ENCODE measurements at regions not wholly inside any gene's neighbourhood (a gene's known extent, or its start where the extent isn't known, plus 50 kb on each side); places are given as distances from the start of the nearest gene placed in this dataset.

GRCh38 chr2:18104595-18105224 lies 226.2 kb downstream of the KCNS3 start:
- no peak overlapping the region for H3K4me3 ChIP-seq
- H3K36me3 ChIP-seq (ENCODE audit: control insufficient read depth in 2 of 2, insufficient read depth in 2 of 2, low read length in 1 of 2): no peaks in the 10 kb centered on the region
- no peaks in the 10 kb centered on the region for H3K4me1 ChIP-seq (ENCODE audit: control insufficient read depth, insufficient read depth, low read length)
- H3K79me2 ChIP-seq (ENCODE audit: control insufficient read depth, insufficient read depth, low read length): no peaks in the 10 kb centered on the region
- intact Hi-C loops (cut with micrococcal nuclease; ENCODE audit: unreplicated experiment): no loop called here
- ChIA-PET SMC1A (ENCODE audit: uncharacterized antibody, unreplicated experiment) (interaction anchor here (0.9 kb wide), 1 partner anchor 13 kb away, joined by 3 read pairs; no protein-coding TSS in a partner anchor), POLR2A (no interaction called here), RAD21 (ENCODE audit: unreplicated experiment) (no interaction called here), CTCF (no interaction called here)
- no peaks in the 10 kb centered on the region for H4K20me1 ChIP-seq (ENCODE audit: control insufficient read depth, insufficient read depth)
- 8% methylated on average over 5 of the region's 5 CpGs for WGBS (ENCODE audit: insufficient coverage, insufficient replicate concordance, low lambda C conversion rate, missing lambda C conversion rate)
- H3K27me3 ChIP-seq (replicated peaks in 1 of 2; ENCODE audit: control insufficient read depth in 2 of 2, insufficient read depth in 2 of 2, low read length in 1 of 2): no peaks in the 10 kb centered on the region; a peak in 2 of 4 replicates
- TF ChIP-seq RB1 (IDR thresholded peaks at IDR 0.05; ENCODE audit: borderline replicate concordance): no peak
- TF ChIP-seq, protein P1, sequence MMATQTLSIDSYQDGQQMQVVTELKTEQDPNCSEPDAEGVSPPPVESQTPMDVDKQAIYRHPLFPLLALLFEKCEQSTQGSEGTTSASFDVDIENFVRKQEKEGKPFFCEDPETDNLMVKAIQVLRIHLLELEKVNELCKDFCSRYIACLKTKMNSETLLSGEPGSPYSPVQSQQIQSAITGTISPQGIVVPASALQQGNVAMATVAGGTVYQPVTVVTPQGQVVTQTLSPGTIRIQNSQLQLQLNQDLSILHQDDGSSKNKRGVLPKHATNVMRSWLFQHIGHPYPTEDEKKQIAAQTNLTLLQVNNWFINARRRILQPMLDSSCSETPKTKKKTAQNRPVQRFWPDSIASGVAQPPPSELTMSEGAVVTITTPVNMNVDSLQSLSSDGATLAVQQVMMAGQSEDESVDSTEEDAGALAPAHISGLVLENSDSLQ (IDR thresholded peaks at IDR 0.05): no peak
- no peak for TF ChIP-seq SMAD1 (IDR thresholded peaks at IDR 0.05; ENCODE audit: low read depth, partially characterized antibody)
- DNase-seq (ENCODE audit: low read depth, low spot score) (no peak), ATAC-seq (no peak), FAIRE-seq (no peak)
- no peak overlapping the region for H3K9ac ChIP-seq (ENCODE audit: control insufficient read depth, insufficient read depth, low read length)
- BruUV-seq (replicated peaks): no TSS peak
- H3K4me2 ChIP-seq (ENCODE audit: control insufficient read depth, insufficient read depth): no peak overlapping the region
- in situ Hi-C loops (cut with MboI): no loop called here
- H2AFZ ChIP-seq (ENCODE audit: control insufficient read depth, low read depth, low read length): no peak overlapping the region
- H3K9me3 ChIP-seq (replicated peaks; ENCODE audit: control insufficient read depth, insufficient read depth, low read length): no peaks in the 10 kb centered on the region
- no peak overlapping the region for H3K27ac ChIP-seq (ENCODE audit: control insufficient read depth, insufficient read depth)

DNA sequence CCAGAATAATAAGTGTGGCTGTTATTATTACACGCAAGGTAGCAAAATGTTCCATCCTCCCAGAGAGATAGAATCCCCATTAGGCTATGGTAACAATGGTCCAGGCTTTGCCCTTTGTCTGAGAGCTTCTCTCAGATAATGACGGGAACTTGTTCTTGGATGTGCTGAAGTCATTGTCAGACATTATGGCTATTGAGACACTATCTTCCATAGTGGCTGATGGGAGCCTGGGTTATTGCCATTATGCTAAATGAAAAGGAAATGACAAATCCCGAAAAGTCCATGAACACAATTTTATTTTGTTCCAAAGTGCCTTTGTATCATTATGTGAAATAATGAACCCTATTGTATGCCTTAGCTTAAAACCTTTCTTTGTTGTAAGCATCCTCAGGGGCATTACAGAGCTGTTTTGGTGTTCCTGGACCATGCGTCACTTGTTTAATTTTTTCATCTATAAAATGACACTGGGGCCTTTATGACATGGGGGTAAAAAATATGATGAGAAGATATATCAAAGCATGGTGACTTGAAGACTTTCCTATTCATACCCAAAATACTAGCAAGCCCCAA lies 218.5 kb downstream of the KCNS3 start:
- no peaks in the 10 kb centered on the region for H3K9me3 ChIP-seq (replicated peaks; ENCODE audit: control insufficient read depth, insufficient read depth, low read length)
- H3K27ac ChIP-seq (ENCODE audit: control insufficient read depth, insufficient read depth): no peak overlapping the region
- 0 out of 4 replicates have a peak, but pooled peaks cover 0 to 3% of the 10 kb centered on the region in 2 experiments for H3K27me3 ChIP-seq (replicated peaks in 1 of 2; ENCODE audit: control insufficient read depth in 2 of 2, insufficient read depth in 2 of 2, low read length in 1 of 2)
- no peaks in the 10 kb centered on the region for H3K4me1 ChIP-seq (ENCODE audit: control insufficient read depth, insufficient read depth, low read length)
- ChIA-PET CTCF (no interaction called here), RAD21 (ENCODE audit: unreplicated experiment) (no interaction called here), POLR2A (no interaction called here), SMC1A (ENCODE audit: uncharacterized antibody, unreplicated experiment) (no interaction called here)
- TF ChIP-seq EP300 (IDR thresholded peaks at IDR 0.05; ENCODE audit: borderline replicate concordance in 1 of 2, control insufficient read depth in 1 of 2, low read depth in 2 of 2, low read length in 2 of 2) (no peak), ETV6 (conservative IDR thresholded peaks at IDR 0.05 in 1 of 2, IDR thresholded peaks at IDR 0.05 in 1 of 2; ENCODE audit: borderline replicate concordance in 1 of 2, low read depth in 1 of 2) (no peak), MXI1 (IDR thresholded peaks at IDR 0.05; ENCODE audit: low read depth, low read length) (no peak), SREBF2 (IDR thresholded peaks at IDR 0.05; ENCODE audit: low read length) (no peak)
- TF ChIP-seq, protein P1 (IDR thresholded peaks at IDR 0.05): no peak
- in situ Hi-C loops (cut with MboI): no loop called here
- no peak for DNase-seq (ENCODE audit: low read depth, low spot score)
- no peak overlapping the region for H3K9ac ChIP-seq (ENCODE audit: control insufficient read depth, insufficient read depth, low read length)
- no peaks in the 10 kb centered on the region for H4K20me1 ChIP-seq (ENCODE audit: control insufficient read depth, insufficient read depth)
- no peaks in the 10 kb centered on the region for H3K36me3 ChIP-seq (ENCODE audit: control insufficient read depth in 2 of 2, insufficient read depth in 2 of 2, low read length in 1 of 2)
- no peak overlapping the region for H3K4me3 ChIP-seq
- ATAC-seq: no peak
- WGBS (ENCODE audit: insufficient coverage, insufficient replicate concordance, low lambda C conversion rate, missing lambda C conversion rate): 75% methylated on average over 4 of the region's 4 CpGs
- no peak for FAIRE-seq
- no peak overlapping the region for H2AFZ ChIP-seq (ENCODE audit: control insufficient read depth, low read depth, low read length)
- intact Hi-C loops (cut with micrococcal nuclease; ENCODE audit: unreplicated experiment): no loop called here
- no peak overlapping the region for H3K4me2 ChIP-seq (ENCODE audit: control insufficient read depth, insufficient read depth)
- no TSS peak for BruUV-seq (replicated peaks)
- no peaks in the 10 kb centered on the region for H3K79me2 ChIP-seq (ENCODE audit: control insufficient read depth, insufficient read depth, low read length)
